Activated CD8-positive, alpha-beta T cell treated with anti-CD3 and anti-CD28 coated beads for 36 hours (primary cell): ENCODE measurements at regions not wholly inside any gene's neighbourhood (a gene's known extent, or its start where the extent isn't known, plus 50 kb on each side); places are given as distances from the start of the nearest gene placed in this dataset.
A peak's percentile ranks its signal among the peaks of the same experiment; 100 is the strongest.

Source experiments
- ATAC-seq: fragments of 200-7000 bp; cut with Tn5 transposase; one replicate; pipeline ENCODE4 v1.10.0; 2021; ENCODE audit warnings: mild to moderate bottlenecking, moderate library complexity
- CTCF ChIA-PET: fragments of 350-600 bp; sonication (Branson Sonifier 250); formaldehyde crosslinking; loops from one replicate; lab custom pipeline; 2021; ENCODE audit warnings: antibody characterized with exemption; lab: Charles Lee
- POLR2A ChIA-PET: fragments of 350-600 bp; sonication (Branson Sonifier 250); formaldehyde crosslinking; loops from one replicate; lab custom pipeline; 2021; ENCODE audit warnings: antibody characterized with exemption; lab: Charles Lee
- DNase-seq: peaks from one replicate; pipeline ENCODE4 v3.0.0-alpha.2; 2020
- H3K27ac Mint-ChIP-seq: one replicate; pipeline ENCODE4 v1.8.0; 2021; ENCODE audit warnings: mild to moderate bottlenecking, mixed read lengths
- H3K27me3 Mint-ChIP-seq: one replicate; pipeline ENCODE4 v1.8.0; 2021; ENCODE audit warnings: mixed read lengths
- H3K36me3 Mint-ChIP-seq: one replicate; pipeline ENCODE4 v1.8.0; 2021; ENCODE audit warnings: low read depth, mixed read lengths
- H3K4me1 Mint-ChIP-seq: one replicate; pipeline ENCODE4 v1.8.0; 2021; ENCODE audit warnings: low read depth, mixed read lengths
- H3K4me3 Mint-ChIP-seq: one replicate; pipeline ENCODE4 v1.8.0; 2021; ENCODE audit warnings: mild to moderate bottlenecking, moderate library complexity, mixed read lengths
- H3K9me3 Mint-ChIP-seq: one replicate; pipeline ENCODE4 v1.8.0; 2021; ENCODE audit warnings: mixed read lengths
- CTCF ChIP-seq: fragments of 200-600 bp; IDR thresholded peaks from one replicate; pipeline ENCODE4 v1.8.0; 2022; ENCODE audit warnings: antibody characterized with exemption, mild to moderate bottlenecking
- intact Hi-C: fragments of 100-400 bp; cut with micrococcal nuclease; formaldehyde crosslinking; loops from one replicate; pipeline ENCODE4 v1.10.0; 2022

- peak; percentile 19 for ATAC-seq
- CTCF ChIA-PET = no interaction called here
- DNase-seq = no peak
- Mint-ChIP-seq H3K9me3 (no peaks in the 10 kb centered on the region), H3K27ac (peak overlapping the region; percentile 58), H3K27me3 (no peaks in the 10 kb centered on the region), H3K4me3 (no peak overlapping the region), H3K36me3 (no peaks in the 10 kb centered on the region), H3K4me1 (peaks cover 34% of the 10 kb centered on the region)
- intact Hi-C loops = no loop called here
- POLR2A ChIA-PET = interaction anchor here (1.1 kb wide), 1 partner anchor 20 kb away, joined by 4 read pairs; no protein-coding TSS in a partner anchor
- no peak for TF ChIP-seq CTCF
These were observed 80.5 kb upstream of the SYNDIG1 start for GRCh38 chr20:24388828-24389380.

GRCh38 chr20:24385547-24385946 lies 83.9 kb upstream of the SYNDIG1 start:
- no peak overlapping the region for H3K27ac Mint-ChIP-seq
- no peaks in the 10 kb centered on the region for H3K27me3 Mint-ChIP-seq
- peaks cover 32% of the 10 kb centered on the region for H3K4me1 Mint-ChIP-seq
- H3K9me3 Mint-ChIP-seq = no peaks in the 10 kb centered on the region
- intact Hi-C loops = no loop called here
- DNase-seq (no peak), ATAC-seq (no peak)
- ChIA-PET CTCF (interaction anchor here (1.3 kb wide), 1 partner anchor 19 kb away, joined by 3 read pairs; no protein-coding TSS in a partner anchor), POLR2A (no interaction called here)
- no peak overlapping the region for H3K4me3 Mint-ChIP-seq
- no peaks in the 10 kb centered on the region for H3K36me3 Mint-ChIP-seq
- no peak for TF ChIP-seq CTCF

- ChIA-PET POLR2A (no interaction called here), CTCF (no interaction called here)
- H3K27ac Mint-ChIP-seq = no peak overlapping the region
- H3K36me3 Mint-ChIP-seq = no peaks in the 10 kb centered on the region
- ATAC-seq = no peak
- no peak for TF ChIP-seq CTCF
- no peak overlapping the region for H3K4me3 Mint-ChIP-seq
- H3K9me3 Mint-ChIP-seq = no peaks in the 10 kb centered on the region
- intact Hi-C loops = no loop called here
- peaks cover 25% of the 10 kb centered on the region for H3K4me1 Mint-ChIP-seq
- H3K27me3 Mint-ChIP-seq = no peaks in the 10 kb centered on the region
- no peak for DNase-seq
These were observed 84.6 kb upstream of the SYNDIG1 start for GRCh38 chr20:24384865-24385264.

- ATAC-seq (no peak), DNase-seq (no peak)
- TF ChIP-seq CTCF = no peak
- H3K36me3 Mint-ChIP-seq = no peaks in the 10 kb centered on the region
- no peak overlapping the region for H3K27ac Mint-ChIP-seq
- no peak overlapping the region for H3K4me3 Mint-ChIP-seq
- H3K27me3 Mint-ChIP-seq = no peaks in the 10 kb centered on the region
- ChIA-PET CTCF (no interaction called here), POLR2A (no interaction called here)
- peaks cover 9% of the 10 kb centered on the region for H3K4me1 Mint-ChIP-seq
- no peaks in the 10 kb centered on the region for H3K9me3 Mint-ChIP-seq
- intact Hi-C loops = no loop called here
These were observed 86.7 kb upstream of the SYNDIG1 start for GRCh38 chr20:24382743-24383142.

GRCh38 chr20:24382331-24382730 lies 87.1 kb upstream of the SYNDIG1 start:
- ChIA-PET POLR2A (no interaction called here), CTCF (no interaction called here)
- Mint-ChIP-seq H3K27me3 (no peaks in the 10 kb centered on the region), H3K27ac (no peak overlapping the region), H3K4me1 (peaks cover 6% of the 10 kb centered on the region), H3K4me3 (no peak overlapping the region), H3K9me3 (no peaks in the 10 kb centered on the region), H3K36me3 (no peaks in the 10 kb centered on the region)
- intact Hi-C loops = no loop called here
- DNase-seq (no peak), ATAC-seq (no peak)
- no peak for TF ChIP-seq CTCF
